ENCODE measurements at regions not wholly inside any gene's neighbourhood (a gene's known extent, or its start where the extent isn't known, plus 50 kb on each side); places are given as distances from the start of the nearest gene placed in this dataset.

DNA sequence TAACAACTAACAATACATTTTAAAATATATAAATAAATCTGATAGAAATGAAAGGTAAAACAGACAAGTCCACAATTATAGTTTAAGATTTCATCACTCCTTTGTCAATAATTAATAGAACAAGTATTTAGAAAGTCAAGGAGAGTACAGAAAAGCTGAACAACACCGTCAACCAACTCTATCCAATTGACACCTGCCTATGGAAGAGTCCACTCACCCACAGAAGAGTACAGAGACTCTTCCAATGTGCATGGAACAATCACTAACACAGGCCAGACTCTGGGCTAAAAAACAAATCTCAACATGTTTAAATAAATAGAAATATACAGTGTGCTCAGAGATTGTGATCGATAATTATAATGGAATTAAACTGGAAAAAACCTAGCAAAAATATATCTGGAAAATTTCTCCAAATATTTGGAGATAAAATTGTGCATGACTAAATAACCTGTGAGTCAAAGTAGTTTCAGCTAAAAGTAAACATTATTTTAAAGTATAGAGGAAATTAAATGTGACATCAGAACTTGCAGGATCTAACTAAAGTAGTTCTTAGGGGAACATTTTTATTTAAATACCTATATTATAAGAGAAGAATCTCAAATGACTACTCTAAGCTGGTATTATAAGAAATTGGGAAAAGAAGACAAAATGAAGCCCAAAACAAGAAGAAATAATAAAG lies 109.9 kb upstream of the EGFR start:
- H3K4me3 ChIP-seq: no peak overlapping the region
- no peak overlapping the region for H3K9ac ChIP-seq
- no peak overlapping the region for H3K4me2 ChIP-seq
- no peaks in the 10 kb centered on the region for H3K4me1 Mint-ChIP-seq
- no peaks in the 10 kb centered on the region for H3K27me3 Mint-ChIP-seq (ENCODE audit: insufficient read depth, low read depth)
- no peak for DNase-seq (ENCODE audit: low spot score)
- TF ChIP-seq, protein P1, sequence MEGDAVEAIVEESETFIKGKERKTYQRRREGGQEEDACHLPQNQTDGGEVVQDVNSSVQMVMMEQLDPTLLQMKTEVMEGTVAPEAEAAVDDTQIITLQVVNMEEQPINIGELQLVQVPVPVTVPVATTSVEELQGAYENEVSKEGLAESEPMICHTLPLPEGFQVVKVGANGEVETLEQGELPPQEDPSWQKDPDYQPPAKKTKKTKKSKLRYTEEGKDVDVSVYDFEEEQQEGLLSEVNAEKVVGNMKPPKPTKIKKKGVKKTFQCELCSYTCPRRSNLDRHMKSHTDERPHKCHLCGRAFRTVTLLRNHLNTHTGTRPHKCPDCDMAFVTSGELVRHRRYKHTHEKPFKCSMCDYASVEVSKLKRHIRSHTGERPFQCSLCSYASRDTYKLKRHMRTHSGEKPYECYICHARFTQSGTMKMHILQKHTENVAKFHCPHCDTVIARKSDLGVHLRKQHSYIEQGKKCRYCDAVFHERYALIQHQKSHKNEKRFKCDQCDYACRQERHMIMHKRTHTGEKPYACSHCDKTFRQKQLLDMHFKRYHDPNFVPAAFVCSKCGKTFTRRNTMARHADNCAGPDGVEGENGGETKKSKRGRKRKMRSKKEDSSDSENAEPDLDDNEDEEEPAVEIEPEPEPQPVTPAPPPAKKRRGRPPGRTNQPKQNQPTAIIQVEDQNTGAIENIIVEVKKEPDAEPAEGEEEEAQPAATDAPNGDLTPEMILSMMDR (IDR thresholded peaks at IDR 0.05): no peak
- TF ChIP-seq EZH2 (IDR thresholded peaks at IDR 0.05) (no peak), EZH2phosphoT487 (IDR thresholded peaks at IDR 0.05) (no peak)
- H3K4me1 ChIP-seq: no peaks in the 10 kb centered on the region
- no peaks in the 10 kb centered on the region for H3K36me3 Mint-ChIP-seq
- H3F3A ChIP-seq (ENCODE audit: low read depth): no peaks in the 10 kb centered on the region
- no peak overlapping the region for H3K27ac Mint-ChIP-seq
- H3K27me3 ChIP-seq: no peaks in the 10 kb centered on the region
- no peaks in the 10 kb centered on the region for H3K9me3 ChIP-seq (ENCODE audit: low read depth)
- no peak overlapping the region for H3K4me3 Mint-ChIP-seq
- no peaks in the 10 kb centered on the region for H3K36me3 ChIP-seq
- H3K79me2 ChIP-seq (ENCODE audit: low read depth): no peaks in the 10 kb centered on the region
- no peak overlapping the region for H2AFZ ChIP-seq (replicated peaks)
- no peak overlapping the region for H3K27ac ChIP-seq
- H4K20me1 ChIP-seq (ENCODE audit: low read depth): no peaks in the 10 kb centered on the region
- H3K9me3 Mint-ChIP-seq: no peaks in the 10 kb centered on the region

DNA sequence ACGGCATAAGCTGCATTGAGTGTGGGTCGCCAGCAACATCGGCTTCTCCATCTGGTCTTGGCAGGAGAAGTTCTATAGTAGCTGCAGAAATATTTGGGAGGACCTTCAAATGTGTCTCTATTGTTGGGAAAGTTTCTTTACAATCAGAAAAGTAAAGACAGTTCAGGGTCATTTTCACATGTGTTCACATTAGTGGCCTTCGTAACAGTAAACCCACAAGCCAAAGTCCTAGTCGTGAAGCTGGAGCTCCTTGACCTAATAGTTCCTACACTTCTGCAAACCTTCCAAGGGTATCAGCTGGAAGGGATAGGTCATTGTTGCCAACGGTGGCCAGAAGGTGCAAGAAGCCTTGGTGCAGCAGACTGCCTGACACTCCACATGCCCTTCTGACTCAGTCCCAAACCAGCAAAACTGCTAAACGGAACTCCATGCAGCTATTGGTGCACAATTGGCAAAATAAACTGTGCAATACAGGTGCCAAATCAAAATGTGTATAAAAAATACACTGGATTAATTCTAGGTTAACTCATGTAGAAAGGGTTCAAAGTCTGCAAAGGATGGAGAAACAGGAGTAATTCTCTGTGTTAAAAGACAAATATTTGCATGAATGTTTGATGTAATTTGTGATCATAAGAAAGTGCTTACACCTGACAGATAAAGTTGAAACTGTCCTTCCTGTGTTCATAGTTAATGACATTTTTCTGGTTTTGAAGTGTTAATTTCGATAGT lies 102.8 kb upstream of the EGFR start:
- no peaks in the 10 kb centered on the region for H3K27me3 Mint-ChIP-seq (ENCODE audit: insufficient read depth, low read depth)
- no peak overlapping the region for H2AFZ ChIP-seq (replicated peaks)
- H3K9ac ChIP-seq: no peak overlapping the region
- no peak overlapping the region for H3K4me2 ChIP-seq
- H3K9me3 ChIP-seq (ENCODE audit: low read depth): no peaks in the 10 kb centered on the region
- TF ChIP-seq, protein P1 (IDR thresholded peaks at IDR 0.05): no peak
- TF ChIP-seq EZH2 (IDR thresholded peaks at IDR 0.05) (no peak), EZH2phosphoT487 (IDR thresholded peaks at IDR 0.05) (no peak)
- no peaks in the 10 kb centered on the region for H3K4me1 ChIP-seq
- H3K4me3 Mint-ChIP-seq: no peak overlapping the region
- no peak overlapping the region for H3K27ac ChIP-seq
- no peak overlapping the region for H3K27ac Mint-ChIP-seq
- no peak overlapping the region for H3K4me3 ChIP-seq
- H3K36me3 Mint-ChIP-seq: no peaks in the 10 kb centered on the region
- no peak for DNase-seq (ENCODE audit: low spot score)
- H3K4me1 Mint-ChIP-seq: no peaks in the 10 kb centered on the region
- no peaks in the 10 kb centered on the region for H3K36me3 ChIP-seq
- H3F3A ChIP-seq (ENCODE audit: low read depth): no peaks in the 10 kb centered on the region
- H3K79me2 ChIP-seq (ENCODE audit: low read depth): no peaks in the 10 kb centered on the region
- no peaks in the 10 kb centered on the region for H3K27me3 ChIP-seq
- no peaks in the 10 kb centered on the region for H3K9me3 Mint-ChIP-seq
- no peaks in the 10 kb centered on the region for H4K20me1 ChIP-seq (ENCODE audit: low read depth)

DNA sequence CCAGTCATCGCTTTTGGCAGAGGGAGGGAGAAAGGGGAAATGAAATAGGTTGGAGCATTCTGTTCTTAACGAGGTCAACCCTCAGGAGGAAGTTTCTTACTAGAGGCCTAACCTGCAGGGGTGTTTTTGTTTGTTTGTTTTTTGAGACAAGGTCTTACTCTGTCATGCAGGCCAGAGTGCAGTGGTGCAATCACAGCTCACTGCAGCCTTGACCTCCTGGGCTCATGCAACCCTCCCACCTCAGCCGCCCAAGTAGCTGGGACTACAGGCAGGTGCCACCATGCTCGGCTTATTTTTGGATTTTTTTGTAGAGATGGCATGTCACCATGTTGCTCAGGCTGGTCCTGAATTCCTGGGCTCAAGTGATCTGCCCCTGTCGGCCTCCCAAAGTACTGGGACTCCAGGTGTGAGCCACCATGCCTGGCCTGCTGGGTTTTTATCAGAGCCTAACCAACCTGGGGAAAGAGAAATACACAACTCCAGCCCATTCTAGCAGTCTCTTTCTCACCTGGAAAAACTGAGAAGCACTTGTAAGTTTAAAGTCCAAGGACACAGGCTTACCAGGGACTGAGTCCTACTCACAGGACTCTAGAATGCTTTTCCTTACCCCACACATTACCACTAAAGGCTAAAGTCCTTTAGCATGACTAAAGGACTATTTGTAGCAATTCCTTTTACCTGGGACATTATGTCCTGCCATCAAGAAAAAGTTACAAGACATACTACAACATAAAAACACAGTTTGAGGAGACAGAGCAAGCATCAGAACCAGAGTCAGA lies 101.0 kb upstream of the EGFR start:
- no peak overlapping the region for H3K9ac ChIP-seq
- H3K4me1 Mint-ChIP-seq: no peaks in the 10 kb centered on the region
- TF ChIP-seq, protein P1 (IDR thresholded peaks at IDR 0.05): no peak
- TF ChIP-seq EZH2phosphoT487 (IDR thresholded peaks at IDR 0.05) (no peak), EZH2 (IDR thresholded peaks at IDR 0.05) (no peak)

More for the DNA sequence above, 101.0 kb upstream of the EGFR start:
- Histone ChIP-seq H2AFZ (replicated peaks) (no peak overlapping the region), H3K27me3 (no peaks in the 10 kb centered on the region), H4K20me1 (ENCODE audit: low read depth) (no peaks in the 10 kb centered on the region), H3K36me3 (no peaks in the 10 kb centered on the region), H3F3A (ENCODE audit: low read depth) (no peaks in the 10 kb centered on the region), H3K4me2 (no peak overlapping the region), H3K9me3 (ENCODE audit: low read depth) (no peaks in the 10 kb centered on the region), H3K4me1 (no peaks in the 10 kb centered on the region), H3K4me3 (no peak overlapping the region), H3K79me2 (ENCODE audit: low read depth) (no peaks in the 10 kb centered on the region), H3K27ac (no peak overlapping the region)
- no peaks in the 10 kb centered on the region for H3K9me3 Mint-ChIP-seq
- no peaks in the 10 kb centered on the region for H3K36me3 Mint-ChIP-seq
- no peak overlapping the region for H3K27ac Mint-ChIP-seq
- H3K27me3 Mint-ChIP-seq (ENCODE audit: insufficient read depth, low read depth): no peaks in the 10 kb centered on the region
- H3K4me3 Mint-ChIP-seq: no peak overlapping the region
- no peak for DNase-seq (ENCODE audit: low spot score)

Data from neural progenitor cell (in vitro differentiated cells).